Stimulated activated CD4-positive, alpha-beta T cell treated with anti-CD3 and anti-CD28 coated beads, Interleukin-12 subunit alpha, Interleukin-12 subunit beta, amount 100 ng/mL, for 48 hours (primary cell): ENCODE measurements at regions not wholly inside any gene's neighbourhood (a gene's known extent, or its start where the extent isn't known, plus 50 kb on each side); places are given as distances from the start of the nearest gene placed in this dataset.

ENCODE experiments used
- DNase-seq, 3 donors: peaks; one replicate each; pipeline ENCODE4 v3.0.0-alpha.2; 2020; ENCODE audit warnings: low read depth in 2 of 3, low spot score in 1 of 3

GRCh38 chr14:101116486-101117130 is 213.1 kb upstream of the RTL1 start:
- no peak for DNase-seq

- DNase-seq, result no peak
These were observed 214.0 kb upstream of the RTL1 start for GRCh38 chr14:101117543-101117942.

GRCh38 chr14:101118233-101118632 is 214.7 kb upstream of the RTL1 start:
- no peak for DNase-seq

- DNase-seq, result no peak
These were observed 215.4 kb upstream of the RTL1 start for GRCh38 chr14:101118746-101119591.

- no peak for DNase-seq
These were observed 216.5 kb upstream of the RTL1 start for GRCh38 chr14:101119830-101120571.

GRCh38 chr14:101120641-101121507 is 217.4 kb upstream of the RTL1 start:
- peak in 1 of 3 donors; percentile 3 for DNase-seq

- DNase-seq, result no peak
These were observed 218.1 kb upstream of the RTL1 start for GRCh38 chr14:101121508-101122139.

GRCh38 chr14:101122237-101123141 is 219.0 kb upstream of the RTL1 start:
- no peak for DNase-seq

- DNase-seq, result no peak
These were observed 220.3 kb upstream of the RTL1 start for GRCh38 chr14:101123618-101124510.

- no peak for DNase-seq
These were observed 221.3 kb upstream of the RTL1 start for GRCh38 chr14:101124815-101125214.

- DNase-seq, result no peak
These were observed 221.8 kb upstream of the RTL1 start for GRCh38 chr14:101125313-101125712.

- DNase-seq, result no peak
These were observed 222.5 kb upstream of the RTL1 start for GRCh38 chr14:101125719-101126651.

- no peak for DNase-seq
These were observed 223.2 kb upstream of the RTL1 start for GRCh38 chr14:101126731-101127130.

GRCh38 chr14:101127224-101127623 is 223.7 kb upstream of the RTL1 start:
- no peak for DNase-seq

- no peak for DNase-seq
These were observed 225.2 kb upstream of the RTL1 start for GRCh38 chr14:101128478-101129321.

- no peak for DNase-seq
These were observed 226.1 kb upstream of the RTL1 start for GRCh38 chr14:101129521-101130167.
